Kidney (tissue), 13 donors: ENCODE measurements at regions not wholly inside any gene's neighbourhood (a gene's known extent, or its start where the extent isn't known, plus 50 kb on each side); places are given as distances from the start of the nearest gene placed in this dataset.

ENCODE experiments used
- DNase-seq, 5 donors: peaks; one replicate each; pipeline ENCODE4 v3.0.0-alpha.2; 2013 to 2020
- FAIRE-seq: peaks from 2 replicates; lab custom pipeline; 2012; peaks lifted over from hg19 to GRCh38; lab: Jason Lieb, UNC
- H3K27ac ChIP-seq, 2 donors: one replicate each; pipeline ENCODE4 v1.7.0; 2013; ENCODE audit warnings: low read depth in 2 of 2, low read length in 2 of 2, inconsistent platforms in 1 of 2
- H3K27me3 ChIP-seq: one replicate; pipeline ENCODE4 v1.7.1; 2013; ENCODE audit warnings: low read length, inconsistent platforms; ENCODE audit not compliant: control insufficient read depth, insufficient read depth
- H3K36me3 ChIP-seq, 3 donors: one replicate each; pipeline versions ENCODE4 v1.7.0 to v1.7.1; 2013; ENCODE audit warnings: low read length in 3 of 3, control low read depth in 1 of 3, inconsistent platforms in 1 of 3; ENCODE audit not compliant: insufficient read depth in 3 of 3, control insufficient read depth in 2 of 3
- H3K4me1 ChIP-seq, 3 donors: one replicate each; pipeline versions ENCODE4 v1.7.0 to v1.7.1; 2013; ENCODE audit warnings: low read length in 3 of 3, inconsistent platforms in 1 of 3, low read depth in 1 of 3; ENCODE audit not compliant: control insufficient read depth in 2 of 3, insufficient read depth in 2 of 3
- H3K4me3 ChIP-seq, 3 donors: one replicate each; pipeline versions ENCODE4 v1.7.0 to v1.8.1; 2013; ENCODE audit warnings: low read length in 3 of 3, control low read depth in 1 of 3, inconsistent platforms in 1 of 3
- H3K9ac ChIP-seq, 3 donors: one replicate each; pipeline versions ENCODE4 v1.7.0 to v1.7.1; 2013; ENCODE audit warnings: low read length in 3 of 3, control low read depth in 1 of 3, inconsistent platforms in 1 of 3
- H3K9me3 ChIP-seq, 3 donors: one replicate each; pipeline versions ENCODE4 v1.7.0 to v1.7.1; 2013; ENCODE audit warnings: low read length in 3 of 3, control low read depth in 1 of 3, inconsistent platforms in 1 of 3; ENCODE audit not compliant: control insufficient read depth in 2 of 3, insufficient read depth in 1 of 3
- intact Hi-C: fragments of 100-400 bp; cut with DNase I; formaldehyde crosslinking; loops from one replicate; pipeline ENCODE4 v1.11.1; 2022
- TF ChIP-seq, protein P1 (sequence below): IDR thresholded peaks from 3 replicates; pipeline ENCODE4 v1.5.1; 2012; ENCODE audit warnings: mild to moderate bottlenecking, moderate library complexity, borderline replicate concordance; ENCODE audit not compliant: insufficient read depth; ENCODE audit errors: extremely low read depth
- donor health status: control.
- donor health status: control.
- donor health status: control.
- donor health status: control.
- donor health status: control.
- donor health status: DM: yes; HTN: yes; CAD: no.
- donor health status: Normal renal cell carcinoma (clear cell type).

- Histone ChIP-seq H3K9me3 (no peaks in the 10 kb centered on the region), H3K36me3 (no peaks in the 10 kb centered on the region), H3K9ac (no peak overlapping the region), H3K4me3 (no peak overlapping the region), H3K4me1 (peaks cover 12 to 46% (median 18%) of the 10 kb centered on the region in 3 donors), H3K27ac (no peak overlapping the region), H3K27me3 (no peaks in the 10 kb centered on the region)
- FAIRE-seq (no peak), DNase-seq (no peak)
- TF ChIP-seq, protein P1, sequence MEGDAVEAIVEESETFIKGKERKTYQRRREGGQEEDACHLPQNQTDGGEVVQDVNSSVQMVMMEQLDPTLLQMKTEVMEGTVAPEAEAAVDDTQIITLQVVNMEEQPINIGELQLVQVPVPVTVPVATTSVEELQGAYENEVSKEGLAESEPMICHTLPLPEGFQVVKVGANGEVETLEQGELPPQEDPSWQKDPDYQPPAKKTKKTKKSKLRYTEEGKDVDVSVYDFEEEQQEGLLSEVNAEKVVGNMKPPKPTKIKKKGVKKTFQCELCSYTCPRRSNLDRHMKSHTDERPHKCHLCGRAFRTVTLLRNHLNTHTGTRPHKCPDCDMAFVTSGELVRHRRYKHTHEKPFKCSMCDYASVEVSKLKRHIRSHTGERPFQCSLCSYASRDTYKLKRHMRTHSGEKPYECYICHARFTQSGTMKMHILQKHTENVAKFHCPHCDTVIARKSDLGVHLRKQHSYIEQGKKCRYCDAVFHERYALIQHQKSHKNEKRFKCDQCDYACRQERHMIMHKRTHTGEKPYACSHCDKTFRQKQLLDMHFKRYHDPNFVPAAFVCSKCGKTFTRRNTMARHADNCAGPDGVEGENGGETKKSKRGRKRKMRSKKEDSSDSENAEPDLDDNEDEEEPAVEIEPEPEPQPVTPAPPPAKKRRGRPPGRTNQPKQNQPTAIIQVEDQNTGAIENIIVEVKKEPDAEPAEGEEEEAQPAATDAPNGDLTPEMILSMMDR, result no peak
- intact Hi-C loops, result no loop called here
These were observed 80.8 kb downstream of the ZNF608 start for GRCh38 chr5:124665625-124666024.

DNA sequence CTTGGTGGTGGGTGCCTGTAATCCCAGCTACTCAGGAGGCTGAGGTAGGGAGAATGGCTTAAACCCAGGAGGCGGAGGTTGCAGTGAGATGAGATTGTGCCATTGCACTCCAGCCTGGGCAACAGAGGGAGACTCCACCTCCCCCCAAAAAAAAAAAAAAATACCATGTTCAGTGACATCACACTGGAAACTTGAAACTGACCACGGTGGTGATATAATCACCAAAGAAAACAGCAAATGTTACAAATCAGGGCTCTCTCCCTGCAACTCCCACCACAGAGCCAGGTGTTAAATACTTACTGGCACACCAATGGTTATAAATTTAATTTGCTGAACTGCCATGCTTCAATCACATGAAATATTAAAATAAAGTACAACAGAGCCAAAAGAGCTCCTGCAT lies 81.4 kb downstream of the ZNF608 start:
- FAIRE-seq, result no peak
- no peaks in the 10 kb centered on the region for H3K36me3 ChIP-seq
- no peak overlapping the region for H3K27ac ChIP-seq
- no peaks in the 10 kb centered on the region for H3K9me3 ChIP-seq
- intact Hi-C loops, result no loop called here
- H3K9ac ChIP-seq, result no peak overlapping the region
- H3K4me3 ChIP-seq, result no peak overlapping the region
- no peaks in the 10 kb centered on the region for H3K27me3 ChIP-seq
- DNase-seq, result no peak
- peaks cover 16 to 51% (median 24%) of the 10 kb centered on the region in 3 donors for H3K4me1 ChIP-seq
- TF ChIP-seq, protein P1, result no peak

GRCh38 chr5:124664287-124664686 lies 82.2 kb downstream of the ZNF608 start:
- H3K4me3 ChIP-seq, result no peak overlapping the region
- H3K9ac ChIP-seq, result no peak overlapping the region
- TF ChIP-seq, protein P1, result no peak
- H3K4me1 ChIP-seq, result peaks cover 19 to 59% (median 28%) of the 10 kb centered on the region in 3 donors
- H3K9me3 ChIP-seq, result no peaks in the 10 kb centered on the region
- no peaks in the 10 kb centered on the region for H3K36me3 ChIP-seq
- DNase-seq (no peak), FAIRE-seq (no peak)
- intact Hi-C loops, result no loop called here
- no peak overlapping the region for H3K27ac ChIP-seq
- H3K27me3 ChIP-seq, result no peaks in the 10 kb centered on the region

- TF ChIP-seq, protein P1, result no peak
- no peak for FAIRE-seq
- peak in 1 of 5 donors; percentile 49 for DNase-seq
- Histone ChIP-seq H3K27ac (peak overlapping the region; percentile 40), H3K9me3 (no peaks in the 10 kb centered on the region), H3K4me3 (no peak overlapping the region), H3K27me3 (no peaks in the 10 kb centered on the region), H3K4me1 (peaks cover 21 to 70% (median 36%) of the 10 kb centered on the region in 3 donors), H3K36me3 (no peaks in the 10 kb centered on the region), H3K9ac (peak overlapping the region in 1 of 3 donors; percentile 31)
- intact Hi-C loops, result no loop called here
These were observed 83.3 kb downstream of the ZNF608 start for GRCh38 chr5:124663101-124663506.
